DND-41 (cell line): ENCODE measurements at regions not wholly inside any gene's neighbourhood (a gene's known extent, or its start where the extent isn't known, plus 50 kb on each side); places are given as distances from the start of the nearest gene placed in this dataset.

ENCODE experiments used
- CTCF ChIP-seq: IDR thresholded peaks from 2 replicates; pipeline ENCODE4 v1.5.1; 2012; ENCODE audit warnings: borderline replicate concordance, low read length, moderate library complexity, mild to moderate bottlenecking; ENCODE audit not compliant: poor library complexity, severe bottlenecking; ENCODE audit errors: extremely low read depth
- EZH2 ChIP-seq: IDR thresholded peaks from 3 replicates; pipeline ENCODE4 v1.6.1; 2012; ENCODE audit warnings: borderline replicate concordance, low read depth, mild to moderate bottlenecking, moderate library complexity, low read length, inconsistent platforms; ENCODE audit not compliant: severe bottlenecking

- TF ChIP-seq CTCF (no peak), EZH2 (no peak)
Measured at GRCh38 chr10:130905386-130905785, 406.1 kb downstream of the TCERG1L start.
